MM.1S (cell line): ENCODE measurements at regions not wholly inside any gene's neighbourhood (a gene's known extent, or its start where the extent isn't known, plus 50 kb on each side); places are given as distances from the start of the nearest gene placed in this dataset.

Experiments
- DNase-seq: peaks from one replicate; pipeline ENCODE4 v3.0.0-alpha.2; 2015
- H2AFZ ChIP-seq: fragments of 300-600 bp; sonication (generic); 2 replicates; pipeline ENCODE4 v1.6.0; 2016; ENCODE audit warnings: antibody characterized with exemption, low read length
- H3F3A ChIP-seq: fragments of 300-600 bp; sonication (generic); 2 replicates; pipeline ENCODE4 v1.6.1; 2016; ENCODE audit warnings: mild to moderate bottlenecking, antibody characterized with exemption, low read length, moderate library complexity, mixed read lengths; ENCODE audit not compliant: insufficient read depth
- H3K27ac ChIP-seq: fragments of 300-600 bp; sonication (generic); 2 replicates; pipeline ENCODE4 v1.5.1; 2016; ENCODE audit warnings: mild to moderate bottlenecking, low read length
- H3K27me3 ChIP-seq: fragments of 300-600 bp; sonication (generic); replicated peaks from 2 replicates; pipeline ENCODE4 v1.6.0; 2016; ENCODE audit warnings: low read length; ENCODE audit not compliant: insufficient read depth
- H3K36me3 ChIP-seq: fragments of 300-600 bp; sonication (generic); replicated peaks from 2 replicates; pipeline ENCODE4 v1.6.1; 2016; ENCODE audit warnings: mild to moderate bottlenecking, low read length, mixed read lengths; ENCODE audit not compliant: insufficient read depth
- H3K4me1 ChIP-seq: fragments of 300-600 bp; sonication (generic); 2 replicates; pipeline ENCODE4 v1.6.1; 2016; ENCODE audit warnings: low read length, mixed read lengths
- H3K4me2 ChIP-seq: fragments of 300-600 bp; sonication (generic); 2 replicates; pipeline ENCODE4 v1.6.0; 2016; ENCODE audit warnings: low read depth, low read length
- H3K4me3 ChIP-seq: fragments of 300-600 bp; sonication (generic); 2 replicates; pipeline ENCODE4 v1.5.1; 2016; ENCODE audit warnings: low read length, mixed read lengths
- H3K79me2 ChIP-seq: fragments of 300-600 bp; sonication (generic); 2 replicates; pipeline ENCODE4 v1.6.1; 2016; ENCODE audit warnings: mixed run types, low read length, mixed read lengths
- H3K9ac ChIP-seq: fragments of 300-600 bp; sonication (generic); 2 replicates; pipeline ENCODE4 v1.6.1; 2016; ENCODE audit warnings: low read length, mixed read lengths
- H3K9me2 ChIP-seq: fragments of 300-600 bp; sonication (generic); replicated peaks from 2 replicates; pipeline ENCODE4 v1.6.1; 2016; ENCODE audit warnings: mild to moderate bottlenecking, low read length, mixed read lengths; ENCODE audit not compliant: insufficient read depth
- H3K9me3 ChIP-seq: fragments of 300-600 bp; sonication (generic); replicated peaks from 2 replicates; pipeline ENCODE4 v1.6.1; 2016; ENCODE audit warnings: mild to moderate bottlenecking, low read length, mixed read lengths; ENCODE audit not compliant: insufficient read depth
- H4K20me1 ChIP-seq: fragments of 300-600 bp; sonication (generic); 2 replicates; pipeline ENCODE4 v1.6.1; 2016; ENCODE audit warnings: mild to moderate bottlenecking, low read length, moderate library complexity, mixed read lengths; ENCODE audit not compliant: insufficient read depth
- EZH2 ChIP-seq: fragments of 300-600 bp; sonication (generic); optimal IDR thresholded peaks from 2 replicates; pipeline ENCODE3; 2017; ENCODE audit warnings: low read depth, mild to moderate bottlenecking, antibody characterized with exemption, low read length, mixed read lengths
- EZH2phosphoT487 ChIP-seq: fragments of 300-600 bp; sonication (generic); IDR thresholded peaks from 2 replicates; pipeline ENCODE4 v1.6.1; 2018; ENCODE audit warnings: antibody characterized with exemption, low read length
- TF ChIP-seq, protein P1 (sequence below): fragments of 300-600 bp; sonication (generic); IDR thresholded peaks from 2 replicates; pipeline ENCODE4 v1.5.1; 2016; ENCODE audit warnings: antibody characterized with exemption, low read length, mixed read lengths

DNA sequence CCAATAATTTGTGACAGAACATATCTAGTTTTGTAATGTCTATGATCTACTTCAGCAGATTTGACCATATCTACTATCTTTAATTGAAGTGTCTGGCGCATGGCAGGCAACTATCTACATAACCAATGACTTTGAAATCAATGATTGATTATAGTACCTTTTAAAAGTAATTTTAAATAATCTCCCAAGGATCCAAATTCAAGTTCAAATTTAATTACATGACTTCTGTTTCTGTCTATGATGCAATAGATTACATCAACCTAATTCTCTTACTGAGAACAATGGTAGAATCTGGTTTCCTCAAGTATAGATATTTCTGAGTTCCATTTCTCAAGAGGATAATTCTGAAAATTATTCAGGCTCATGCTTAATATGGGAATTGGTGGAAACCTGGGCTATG is 177.4 kb upstream of the IL15 start:
- no peaks in the 10 kb centered on the region for H3K27me3 ChIP-seq
- no peak overlapping the region for H3K4me2 ChIP-seq
- no peak for DNase-seq
- H3F3A ChIP-seq = no peaks in the 10 kb centered on the region
- TF ChIP-seq EZH2phosphoT487 = no peak
- TF ChIP-seq EZH2 = no peak
- TF ChIP-seq, protein P1, sequence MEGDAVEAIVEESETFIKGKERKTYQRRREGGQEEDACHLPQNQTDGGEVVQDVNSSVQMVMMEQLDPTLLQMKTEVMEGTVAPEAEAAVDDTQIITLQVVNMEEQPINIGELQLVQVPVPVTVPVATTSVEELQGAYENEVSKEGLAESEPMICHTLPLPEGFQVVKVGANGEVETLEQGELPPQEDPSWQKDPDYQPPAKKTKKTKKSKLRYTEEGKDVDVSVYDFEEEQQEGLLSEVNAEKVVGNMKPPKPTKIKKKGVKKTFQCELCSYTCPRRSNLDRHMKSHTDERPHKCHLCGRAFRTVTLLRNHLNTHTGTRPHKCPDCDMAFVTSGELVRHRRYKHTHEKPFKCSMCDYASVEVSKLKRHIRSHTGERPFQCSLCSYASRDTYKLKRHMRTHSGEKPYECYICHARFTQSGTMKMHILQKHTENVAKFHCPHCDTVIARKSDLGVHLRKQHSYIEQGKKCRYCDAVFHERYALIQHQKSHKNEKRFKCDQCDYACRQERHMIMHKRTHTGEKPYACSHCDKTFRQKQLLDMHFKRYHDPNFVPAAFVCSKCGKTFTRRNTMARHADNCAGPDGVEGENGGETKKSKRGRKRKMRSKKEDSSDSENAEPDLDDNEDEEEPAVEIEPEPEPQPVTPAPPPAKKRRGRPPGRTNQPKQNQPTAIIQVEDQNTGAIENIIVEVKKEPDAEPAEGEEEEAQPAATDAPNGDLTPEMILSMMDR = no peak
- no peak overlapping the region for H3K4me3 ChIP-seq
- H3K9me3 ChIP-seq = no peaks in the 10 kb centered on the region
- no peaks in the 10 kb centered on the region for H3K79me2 ChIP-seq
- H3K36me3 ChIP-seq = no peaks in the 10 kb centered on the region
- H2AFZ ChIP-seq = no peak overlapping the region
- H3K4me1 ChIP-seq = no peaks in the 10 kb centered on the region
- no peaks in the 10 kb centered on the region for H3K9me2 ChIP-seq
- no peak overlapping the region for H3K9ac ChIP-seq
- H3K27ac ChIP-seq = no peak overlapping the region
- H4K20me1 ChIP-seq = no peaks in the 10 kb centered on the region

DNA sequence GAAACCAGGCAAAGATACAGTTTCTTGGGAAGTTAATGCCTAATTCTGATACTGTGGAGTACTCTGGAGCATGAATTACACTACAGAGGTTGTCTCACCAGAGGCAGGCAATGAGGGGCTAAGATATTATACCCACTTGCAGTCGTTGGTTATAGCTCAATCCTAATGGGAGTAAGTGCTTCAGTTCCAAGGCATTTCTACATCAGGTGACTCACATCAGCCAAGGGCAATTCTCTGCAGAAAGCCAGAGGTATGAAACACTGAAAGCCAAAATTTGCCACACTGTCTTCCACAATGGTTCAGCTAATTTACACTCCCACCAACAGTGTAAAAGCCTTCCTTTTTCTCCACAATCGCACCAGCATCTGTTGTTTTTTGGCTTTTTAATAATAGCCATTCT is 174.0 kb upstream of the IL15 start:
- no peak for DNase-seq
- H3K9ac ChIP-seq = no peak overlapping the region
- no peaks in the 10 kb centered on the region for H3K36me3 ChIP-seq
- no peaks in the 10 kb centered on the region for H3K79me2 ChIP-seq
- H3K27ac ChIP-seq = no peak overlapping the region
- no peaks in the 10 kb centered on the region for H3F3A ChIP-seq
- H3K27me3 ChIP-seq = no peaks in the 10 kb centered on the region
- H3K4me3 ChIP-seq = no peak overlapping the region
- no peaks in the 10 kb centered on the region for H3K4me1 ChIP-seq
- H4K20me1 ChIP-seq = no peaks in the 10 kb centered on the region
- no peaks in the 10 kb centered on the region for H3K9me2 ChIP-seq
- H3K9me3 ChIP-seq = no peaks in the 10 kb centered on the region
- no peak overlapping the region for H2AFZ ChIP-seq
- H3K4me2 ChIP-seq = no peak overlapping the region
- TF ChIP-seq EZH2phosphoT487 = no peak
- TF ChIP-seq EZH2 = no peak

DNA sequence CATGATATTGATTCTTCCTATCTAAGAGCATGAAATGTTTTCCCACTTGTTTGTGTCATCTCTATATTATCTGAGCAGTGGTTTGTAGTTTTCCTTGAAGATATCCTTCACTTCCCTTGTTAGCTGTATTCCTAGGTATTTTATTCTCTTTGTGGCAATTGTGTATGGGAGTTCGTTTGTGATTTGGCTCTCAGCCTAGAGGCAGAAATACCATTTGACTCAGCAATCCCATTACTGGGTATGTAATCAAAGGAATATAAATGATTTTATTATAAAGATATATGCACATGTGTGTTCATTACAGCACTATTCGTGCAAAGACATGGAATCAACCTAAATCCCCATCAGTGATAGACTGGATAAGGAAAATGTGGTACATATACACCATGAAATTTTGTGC is 172.7 kb upstream of the IL15 start:
- no peak for DNase-seq
- no peaks in the 10 kb centered on the region for H3K4me1 ChIP-seq
- H3F3A ChIP-seq = no peaks in the 10 kb centered on the region
- H3K27ac ChIP-seq = no peak overlapping the region
- no peaks in the 10 kb centered on the region for H3K27me3 ChIP-seq
- TF ChIP-seq, protein P1 = no peak
- TF ChIP-seq EZH2 (no peak), EZH2phosphoT487 (no peak)
- no peak overlapping the region for H2AFZ ChIP-seq
- H3K9me2 ChIP-seq = no peaks in the 10 kb centered on the region
- H4K20me1 ChIP-seq = no peaks in the 10 kb centered on the region
- H3K9me3 ChIP-seq = no peaks in the 10 kb centered on the region
- no peaks in the 10 kb centered on the region for H3K79me2 ChIP-seq
- no peak overlapping the region for H3K4me2 ChIP-seq
- no peak overlapping the region for H3K4me3 ChIP-seq
- no peak overlapping the region for H3K9ac ChIP-seq
- no peaks in the 10 kb centered on the region for H3K36me3 ChIP-seq

DNA sequence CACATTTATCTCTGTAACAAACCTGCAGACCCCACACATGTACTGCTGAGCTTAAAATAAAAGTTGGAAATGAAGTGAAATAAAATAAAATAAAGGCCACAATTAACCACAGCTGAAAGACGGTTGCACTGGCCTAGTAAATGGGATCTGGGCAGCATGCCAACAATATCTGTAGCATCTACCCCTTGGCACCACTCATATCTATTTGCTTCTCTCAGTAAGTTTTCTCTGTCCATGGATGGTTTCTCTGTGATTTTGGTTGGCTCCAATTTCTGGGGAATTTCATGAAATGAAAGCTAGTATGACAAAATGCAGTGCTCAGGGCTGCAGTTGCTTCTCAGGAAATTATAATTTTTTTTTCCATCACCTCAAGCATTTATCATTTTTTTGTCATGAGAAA is 172.0 kb upstream of the IL15 start:
- DNase-seq = no peak
- no peak overlapping the region for H3K4me3 ChIP-seq
- H3K9ac ChIP-seq = no peak overlapping the region
- no peak overlapping the region for H2AFZ ChIP-seq
- H3K4me2 ChIP-seq = no peak overlapping the region
- H3K27me3 ChIP-seq = no peaks in the 10 kb centered on the region
- H3K9me3 ChIP-seq = no peaks in the 10 kb centered on the region
- no peaks in the 10 kb centered on the region for H3K79me2 ChIP-seq
- TF ChIP-seq EZH2 = no peak
- TF ChIP-seq, protein P1 = no peak
- no peak for TF ChIP-seq EZH2phosphoT487
- no peaks in the 10 kb centered on the region for H3K4me1 ChIP-seq
- no peaks in the 10 kb centered on the region for H3K9me2 ChIP-seq
- H3K36me3 ChIP-seq = no peaks in the 10 kb centered on the region
- H3F3A ChIP-seq = no peaks in the 10 kb centered on the region
- H3K27ac ChIP-seq = no peak overlapping the region
- no peaks in the 10 kb centered on the region for H4K20me1 ChIP-seq
